ENCODE measurements at regions not wholly inside any gene's neighbourhood (a gene's known extent, or its start where the extent isn't known, plus 50 kb on each side); places are given as distances from the start of the nearest gene placed in this dataset.

DNA sequence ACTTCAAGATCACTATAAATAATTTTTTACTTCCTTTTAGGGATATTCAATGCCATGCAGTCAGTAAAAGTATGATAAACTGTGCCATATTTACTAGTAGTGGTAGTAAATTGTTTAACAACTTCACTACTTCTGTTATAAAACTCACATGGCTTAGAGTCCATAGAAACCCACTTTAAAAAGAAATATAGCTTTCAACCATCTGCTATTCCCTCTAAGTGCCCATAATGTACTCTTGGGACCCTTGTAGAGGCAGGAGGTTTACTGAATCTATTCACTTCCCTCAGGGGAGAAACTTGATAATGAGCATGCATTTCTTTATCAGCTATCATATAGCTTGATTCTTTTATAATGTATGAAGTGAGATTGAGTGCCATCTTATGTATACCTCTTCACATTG, 1448.4 kb upstream of the ALCAM start:
- CTCF ChIA-PET: no interaction called here
- Mint-ChIP-seq H3K36me3 (no peaks in the 10 kb centered on the region), H3K4me1 (no peaks in the 10 kb centered on the region)

GRCh38 chr3:103919327-103919726, 1447.4 kb upstream of the ALCAM start:
- CTCF ChIA-PET: no interaction called here
- DNase-seq: no peak
- Mint-ChIP-seq H3K4me3 (no peak overlapping the region), H3K4me1 (no peaks in the 10 kb centered on the region), H3K27ac (no peak overlapping the region), H3K36me3 (no peaks in the 10 kb centered on the region), H3K9me3 (no peaks in the 10 kb centered on the region), H3K27me3 (no peaks in the 10 kb centered on the region)

More for the DNA sequence above, 1448.4 kb upstream of the ALCAM start:
- Mint-ChIP-seq H3K27ac (no peak overlapping the region), H3K27me3 (no peaks in the 10 kb centered on the region), H3K4me3 (no peak overlapping the region), H3K9me3 (no peaks in the 10 kb centered on the region)
- no peak for DNase-seq

DNA sequence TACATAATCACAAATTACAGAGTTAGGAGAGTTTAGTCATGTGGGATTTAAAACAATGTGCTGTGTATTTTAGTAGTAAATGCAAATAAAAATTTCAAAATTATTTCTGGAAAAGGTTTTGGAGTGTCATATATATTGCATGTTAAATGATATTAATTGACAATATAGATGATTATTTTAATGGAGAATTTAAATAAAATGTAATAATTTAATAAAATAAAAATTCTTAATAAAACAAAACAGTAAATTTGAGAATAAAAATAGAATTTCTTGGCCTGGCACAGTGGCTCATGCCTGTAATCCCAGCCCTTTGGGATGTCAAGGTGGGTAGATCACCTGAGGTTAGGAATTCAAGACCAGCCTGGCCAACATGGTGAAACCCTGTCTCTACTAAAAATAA, 1442.8 kb upstream of the ALCAM start:
- Mint-ChIP-seq H3K36me3 (no peaks in the 10 kb centered on the region), H3K4me1 (no peaks in the 10 kb centered on the region), H3K4me3 (no peak overlapping the region), H3K9me3 (peaks cover 3% of the 10 kb centered on the region), H3K27ac (no peak overlapping the region), H3K27me3 (no peaks in the 10 kb centered on the region)
- DNase-seq: no peak
- CTCF ChIA-PET: no interaction called here

DNA sequence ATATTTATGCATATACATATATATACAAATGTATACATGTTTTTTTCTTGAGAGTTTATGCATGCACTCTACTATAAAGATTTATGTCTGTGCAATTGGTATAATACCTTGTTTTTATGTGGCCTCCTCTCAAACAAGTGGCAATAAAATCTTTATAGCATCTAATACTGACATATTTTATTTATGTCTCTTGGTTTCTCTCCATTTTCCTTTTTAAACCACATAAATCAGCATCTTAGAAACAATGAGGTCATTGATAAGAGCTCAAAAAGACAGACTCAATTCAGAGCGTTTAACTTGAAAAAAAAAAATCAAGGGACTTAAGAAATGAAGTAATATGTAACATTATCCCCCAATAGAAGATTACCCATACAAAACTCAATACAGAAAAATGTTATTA, 1442.2 kb upstream of the ALCAM start:
- no peak overlapping the region for H3K4me3 Mint-ChIP-seq
- CTCF ChIA-PET: no interaction called here
- H3K36me3 Mint-ChIP-seq: no peaks in the 10 kb centered on the region
- no peak for DNase-seq
- H3K4me1 Mint-ChIP-seq: no peaks in the 10 kb centered on the region
- H3K27ac Mint-ChIP-seq: no peak overlapping the region
- no peaks in the 10 kb centered on the region for H3K27me3 Mint-ChIP-seq
- peaks cover 3% of the 10 kb centered on the region for H3K9me3 Mint-ChIP-seq

- Mint-ChIP-seq H3K4me3 (no peak overlapping the region), H3K27ac (no peak overlapping the region), H3K4me1 (no peaks in the 10 kb centered on the region), H3K27me3 (no peaks in the 10 kb centered on the region), H3K9me3 (peaks cover 3% of the 10 kb centered on the region), H3K36me3 (no peaks in the 10 kb centered on the region)
- CTCF ChIA-PET: no interaction called here
- DNase-seq: no peak
Observed at GRCh38 chr3:103926936-103927335, 1439.8 kb upstream of the ALCAM start.

GRCh38 chr3:103927896-103928295, 1438.8 kb upstream of the ALCAM start:
- DNase-seq: no peak
- Mint-ChIP-seq H3K27ac (no peak overlapping the region), H3K4me1 (no peaks in the 10 kb centered on the region), H3K9me3 (peaks cover 3% of the 10 kb centered on the region), H3K4me3 (no peak overlapping the region), H3K36me3 (no peaks in the 10 kb centered on the region), H3K27me3 (no peaks in the 10 kb centered on the region)
- CTCF ChIA-PET: no interaction called here

DNA sequence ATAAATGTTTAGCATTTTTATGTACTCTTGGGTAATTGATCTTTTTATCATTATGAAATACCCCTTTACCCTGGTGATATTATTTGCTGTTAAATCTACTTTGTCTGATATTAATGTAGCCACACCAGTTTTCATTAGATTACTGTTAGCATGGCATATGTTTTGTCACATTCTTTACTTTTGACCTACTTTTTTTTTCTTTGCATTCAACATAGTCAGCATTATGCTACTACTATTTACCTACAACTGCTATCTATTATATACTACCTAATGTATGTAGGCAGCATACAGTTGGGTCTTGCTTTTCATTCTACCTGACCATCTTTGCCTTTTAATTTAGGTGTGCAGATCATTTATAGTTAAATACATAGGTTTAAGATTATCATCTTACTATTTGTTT, 1429.6 kb upstream of the ALCAM start:
- Mint-ChIP-seq H3K36me3 (no peaks in the 10 kb centered on the region), H3K4me3 (no peak overlapping the region), H3K9me3 (peaks cover 3% of the 10 kb centered on the region), H3K27ac (no peak overlapping the region), H3K27me3 (no peaks in the 10 kb centered on the region), H3K4me1 (no peaks in the 10 kb centered on the region)
- DNase-seq: no peak
- CTCF ChIA-PET: no interaction called here

GRCh38 chr3:103947062-103947461, 1419.6 kb upstream of the ALCAM start:
- CTCF ChIA-PET: no interaction called here
- DNase-seq: no peak
- Mint-ChIP-seq H3K36me3 (no peaks in the 10 kb centered on the region), H3K4me1 (no peaks in the 10 kb centered on the region), H3K4me3 (no peak overlapping the region), H3K27me3 (no peaks in the 10 kb centered on the region), H3K9me3 (no peaks in the 10 kb centered on the region), H3K27ac (no peak overlapping the region)

DNA sequence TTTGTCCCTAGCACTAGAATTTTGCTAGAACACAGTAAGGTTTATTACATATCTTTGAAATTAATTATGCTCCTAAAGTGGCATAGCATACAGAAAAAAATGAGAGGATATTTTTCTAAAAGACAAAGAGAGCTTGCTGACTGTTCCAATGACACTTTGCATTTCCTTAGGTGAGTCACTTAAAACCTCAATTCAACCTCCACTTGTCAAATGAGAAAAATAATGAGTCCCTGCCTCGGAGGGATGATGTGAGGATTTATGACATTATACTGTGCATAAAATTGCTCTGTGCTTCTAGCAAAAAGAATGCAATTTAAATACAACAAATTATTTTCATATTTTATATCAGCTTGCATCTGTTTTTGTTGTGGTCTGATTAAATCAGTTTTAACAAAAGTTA, 1417.0 kb upstream of the ALCAM start:
- H3K27me3 Mint-ChIP-seq: no peaks in the 10 kb centered on the region
- DNase-seq: no peak
- no peaks in the 10 kb centered on the region for H3K9me3 Mint-ChIP-seq
- no peaks in the 10 kb centered on the region for H3K36me3 Mint-ChIP-seq
- H3K4me1 Mint-ChIP-seq: no peaks in the 10 kb centered on the region
- no peak overlapping the region for H3K4me3 Mint-ChIP-seq
- CTCF ChIA-PET: no interaction called here
- H3K27ac Mint-ChIP-seq: no peak overlapping the region

DNA sequence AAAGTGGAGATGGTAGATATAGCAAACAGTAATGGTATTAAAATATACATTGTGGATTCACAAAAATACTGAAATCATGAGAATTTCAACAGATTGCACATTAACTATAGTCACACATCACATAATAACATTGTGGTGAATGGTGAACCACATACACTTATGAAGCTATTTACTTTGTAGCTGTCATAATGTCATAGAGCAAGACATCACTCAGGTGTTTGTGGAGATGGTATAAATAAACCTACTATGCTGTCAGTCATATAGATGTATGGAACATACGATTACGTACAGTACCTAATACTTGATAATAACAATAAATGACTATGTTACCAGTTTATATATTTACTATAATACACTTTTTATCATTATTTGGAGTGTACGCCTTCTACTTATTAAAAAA, 1416.0 kb upstream of the ALCAM start:
- no peaks in the 10 kb centered on the region for H3K36me3 Mint-ChIP-seq
- H3K27me3 Mint-ChIP-seq: no peaks in the 10 kb centered on the region
- H3K9me3 Mint-ChIP-seq: peaks cover under 1% of the 10 kb centered on the region
- CTCF ChIA-PET: interaction anchor here (0.6 kb wide), 1 partner anchor 86 kb away, joined by 3 read pairs; no protein-coding TSS in a partner anchor
- DNase-seq: no peak
- H3K4me1 Mint-ChIP-seq: no peaks in the 10 kb centered on the region
- H3K27ac Mint-ChIP-seq: no peak overlapping the region
- no peak overlapping the region for H3K4me3 Mint-ChIP-seq

DNA sequence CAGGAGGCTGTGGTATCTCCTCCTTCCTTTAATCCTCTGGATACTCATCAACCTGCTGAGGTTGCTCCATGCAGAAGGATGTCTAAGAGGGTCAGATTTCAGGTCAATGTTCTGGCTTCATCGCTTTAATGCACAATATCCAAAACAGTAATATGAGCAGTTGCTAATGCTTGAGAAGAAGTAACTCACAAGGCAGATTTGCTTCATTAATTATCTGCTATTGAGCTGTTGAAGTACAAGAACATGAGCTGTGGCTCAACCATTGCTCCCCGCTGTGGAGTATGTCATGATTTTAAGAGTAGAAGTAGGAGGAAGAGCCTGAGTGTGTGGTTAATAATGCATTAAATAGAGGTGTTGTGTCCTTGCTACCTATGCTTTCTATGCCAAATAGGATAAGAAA, 1412.9 kb upstream of the ALCAM start:
- Mint-ChIP-seq H3K9me3 (peaks cover 4% of the 10 kb centered on the region), H3K4me3 (no peak overlapping the region), H3K4me1 (no peaks in the 10 kb centered on the region), H3K27me3 (no peaks in the 10 kb centered on the region), H3K36me3 (no peaks in the 10 kb centered on the region), H3K27ac (no peak overlapping the region)
- no peak for DNase-seq
- CTCF ChIA-PET: no interaction called here

DNA sequence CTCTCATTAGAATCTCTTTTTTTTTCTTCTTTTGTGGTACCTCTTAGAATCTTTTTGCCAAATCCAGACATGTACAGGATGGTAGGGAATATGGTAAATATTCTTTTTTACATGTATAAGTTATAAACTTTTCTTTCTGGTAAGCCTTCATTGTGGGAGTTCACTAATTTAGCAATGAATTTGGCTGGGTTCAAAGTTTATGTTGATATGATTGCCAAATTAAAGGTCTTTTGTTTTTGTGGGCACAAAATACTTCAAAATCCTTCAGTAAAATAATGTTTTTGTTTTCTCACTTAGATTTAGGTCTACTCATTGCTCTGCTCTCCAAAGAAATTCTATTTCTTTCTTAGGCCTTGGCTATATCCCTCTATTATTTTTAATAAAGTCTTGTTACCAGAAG, 1405.9 kb upstream of the ALCAM start:
- Mint-ChIP-seq H3K27ac (no peak overlapping the region), H3K27me3 (no peaks in the 10 kb centered on the region), H3K4me3 (no peak overlapping the region), H3K4me1 (no peaks in the 10 kb centered on the region), H3K36me3 (no peaks in the 10 kb centered on the region), H3K9me3 (peaks cover 7% of the 10 kb centered on the region)
- CTCF ChIA-PET: no interaction called here
- no peak for DNase-seq

DNA sequence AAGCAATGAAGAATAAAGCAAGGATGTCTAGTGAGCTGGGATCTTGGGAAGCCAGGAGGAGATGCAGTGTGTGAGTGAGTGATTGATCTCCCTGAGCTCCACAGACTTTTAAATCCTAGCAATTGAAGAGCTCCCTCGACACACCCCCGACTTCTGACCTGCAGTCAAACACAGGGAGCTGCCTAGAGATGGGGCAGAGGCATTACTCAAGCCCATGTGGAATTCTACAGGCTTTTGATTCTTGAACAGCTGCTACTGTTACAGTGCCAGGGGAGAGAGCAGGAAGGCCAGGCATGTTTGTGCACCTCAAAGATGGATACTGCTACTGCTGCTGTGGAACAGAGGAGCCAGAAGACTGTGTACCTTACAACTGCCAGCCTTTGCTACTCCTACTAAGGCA, 1403.1 kb upstream of the ALCAM start:
- H3K27ac Mint-ChIP-seq: no peak overlapping the region
- DNase-seq: no peak
- peaks cover 5% of the 10 kb centered on the region for H3K9me3 Mint-ChIP-seq
- no peaks in the 10 kb centered on the region for H3K36me3 Mint-ChIP-seq
- CTCF ChIA-PET: no interaction called here
- H3K27me3 Mint-ChIP-seq: no peaks in the 10 kb centered on the region
- no peak overlapping the region for H3K4me3 Mint-ChIP-seq
- no peaks in the 10 kb centered on the region for H3K4me1 Mint-ChIP-seq

DNA sequence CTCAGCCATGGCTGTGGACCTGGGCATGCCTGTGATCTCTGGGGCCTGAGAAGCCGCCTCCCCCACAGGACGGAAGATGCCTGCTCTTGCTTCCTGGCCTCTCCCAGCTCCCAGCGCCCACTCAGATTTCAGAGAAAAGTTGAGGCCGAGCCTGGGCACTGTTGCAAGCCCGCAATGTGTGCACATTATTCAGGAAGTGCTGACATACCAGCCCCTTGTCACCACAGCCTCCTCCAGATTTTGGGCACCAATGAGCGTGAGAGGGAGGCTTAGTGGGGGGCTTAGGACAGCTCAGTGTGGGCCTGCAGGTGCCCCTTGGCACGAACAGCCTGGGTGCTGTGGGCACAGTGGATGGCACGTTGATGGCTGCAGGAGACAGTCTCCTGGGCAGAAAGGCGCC, 1400.9 kb upstream of the ALCAM start:
- no peak overlapping the region for H3K4me3 Mint-ChIP-seq
- no peaks in the 10 kb centered on the region for H3K27me3 Mint-ChIP-seq
- no peak overlapping the region for H3K27ac Mint-ChIP-seq
- no peaks in the 10 kb centered on the region for H3K4me1 Mint-ChIP-seq
- no peak for DNase-seq
- peaks cover 7% of the 10 kb centered on the region for H3K9me3 Mint-ChIP-seq
- CTCF ChIA-PET: no interaction called here
- no peaks in the 10 kb centered on the region for H3K36me3 Mint-ChIP-seq

GRCh38 chr3:103966749-103967148, 1400.0 kb upstream of the ALCAM start:
- no peaks in the 10 kb centered on the region for H3K36me3 Mint-ChIP-seq
- H3K4me3 Mint-ChIP-seq: no peak overlapping the region
- CTCF ChIA-PET: no interaction called here
- no peaks in the 10 kb centered on the region for H3K4me1 Mint-ChIP-seq
- DNase-seq: no peak
- no peaks in the 10 kb centered on the region for H3K27me3 Mint-ChIP-seq
- no peak overlapping the region for H3K27ac Mint-ChIP-seq
- peaks cover 7% of the 10 kb centered on the region for H3K9me3 Mint-ChIP-seq

DNA sequence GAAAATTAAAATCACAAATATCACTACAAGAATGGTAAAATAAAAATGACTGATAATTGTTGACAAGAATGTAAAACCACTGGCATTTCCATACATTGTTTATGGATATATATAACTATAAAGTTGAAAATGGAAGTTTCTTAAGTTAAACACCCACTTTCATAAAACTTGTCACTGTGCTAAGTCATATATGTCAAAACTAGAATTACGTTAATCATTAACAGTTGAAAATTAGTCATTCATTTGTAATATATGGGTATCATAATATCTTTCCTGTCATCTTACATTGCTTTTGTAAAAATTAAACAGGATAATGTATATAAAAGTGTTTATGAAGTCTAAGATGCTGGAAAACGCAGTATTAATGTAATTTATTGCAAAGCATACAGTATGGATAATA, 1398.6 kb upstream of the ALCAM start:
- Mint-ChIP-seq H3K4me1 (no peaks in the 10 kb centered on the region), H3K27me3 (no peaks in the 10 kb centered on the region), H3K4me3 (no peak overlapping the region), H3K27ac (no peak overlapping the region), H3K9me3 (peaks cover 10% of the 10 kb centered on the region), H3K36me3 (no peaks in the 10 kb centered on the region)
- CTCF ChIA-PET: no interaction called here
- DNase-seq: no peak

Data from activated naive CD4-positive, alpha-beta T cell treated with anti-CD3 and anti-CD28 coated beads, Interleukin-2, amount 10 ng/mL, durations not matched to agents 7 days and 5 days (primary cell).